Hematopoietic multipotent progenitor cell (in vitro differentiated cells): ENCODE measurements at regions not wholly inside any gene's neighbourhood (a gene's known extent, or its start where the extent isn't known, plus 50 kb on each side); places are given as distances from the start of the nearest gene placed in this dataset.

ENCODE experiments used
- DNase-seq, 3 donors: peaks; one replicate each; pipeline ENCODE4 v3.0.0-alpha.2; 2011 to 2015; ENCODE audit warnings: low read depth in 2 of 3, low spot score in 2 of 3

DNA sequence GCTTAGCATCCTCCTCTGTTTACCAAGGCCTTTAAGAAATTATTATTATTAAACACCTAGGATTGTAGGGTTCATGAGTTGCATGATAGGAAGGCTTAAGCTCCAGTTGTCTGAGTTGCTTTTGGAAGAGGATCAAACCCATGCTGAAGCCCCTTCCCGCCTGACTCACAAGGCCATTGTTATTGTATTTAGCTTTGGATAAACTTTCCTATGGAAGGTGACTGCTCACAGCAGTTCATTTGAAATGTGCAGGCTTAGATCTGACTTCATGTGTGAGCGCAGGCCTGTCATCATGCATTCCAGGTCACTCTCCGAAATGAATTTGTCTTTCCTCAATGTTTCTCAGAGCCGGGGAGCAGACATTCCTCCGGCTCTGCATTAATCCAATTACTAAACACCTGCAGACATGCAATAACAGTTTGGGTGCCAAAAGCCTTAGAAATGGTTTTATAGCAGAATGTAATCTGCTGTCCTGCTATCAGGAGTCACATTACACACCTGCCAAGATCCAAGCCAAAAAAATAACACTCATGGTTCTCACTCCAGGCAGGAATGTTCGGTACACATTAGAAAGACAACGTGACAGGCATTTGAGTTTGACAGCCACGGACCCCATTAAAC lies 119.9 kb downstream of the OSR1 start:
- DNase-seq = no peak

DNA sequence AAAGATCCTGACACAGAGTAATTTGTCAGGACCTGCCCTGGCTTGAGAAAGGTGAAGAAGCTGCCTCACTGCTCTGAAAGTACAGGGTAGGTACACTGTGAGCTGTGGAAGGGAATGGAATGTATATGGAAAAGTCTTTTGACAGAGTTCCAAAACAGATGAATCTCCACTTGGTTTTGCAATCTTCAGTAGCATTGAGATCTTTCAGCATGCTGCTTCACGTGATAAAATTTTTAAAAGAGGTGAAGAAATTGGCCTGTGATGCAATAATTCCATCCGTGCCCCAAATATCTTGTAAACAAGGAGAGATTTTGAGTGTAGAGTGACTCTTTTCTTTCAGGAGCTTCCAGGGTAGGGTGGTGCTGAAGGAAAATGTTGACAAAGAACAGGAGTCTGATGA lies 123.1 kb downstream of the OSR1 start:
- DNase-seq = no peak

DNA sequence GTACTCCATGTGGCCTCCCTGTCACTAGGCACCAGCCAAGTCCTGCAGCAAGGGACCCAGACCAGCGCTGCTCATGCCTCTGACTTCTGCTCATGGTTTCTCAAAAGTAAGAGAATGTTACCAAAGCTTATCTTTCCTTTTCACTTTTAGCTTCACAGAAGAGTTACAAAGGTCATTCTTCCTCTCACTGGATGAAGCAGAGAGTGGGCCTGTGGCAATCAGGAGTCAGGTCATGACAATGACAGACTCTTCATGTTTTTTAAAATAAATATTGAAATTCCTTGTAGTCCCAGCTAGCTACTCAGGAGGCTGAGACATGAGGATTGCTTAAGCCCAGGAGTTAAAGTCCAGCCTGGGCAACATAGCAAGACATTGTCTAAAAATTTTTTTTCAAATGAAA lies 126.1 kb downstream of the OSR1 start:
- DNase-seq = no peak

DNA sequence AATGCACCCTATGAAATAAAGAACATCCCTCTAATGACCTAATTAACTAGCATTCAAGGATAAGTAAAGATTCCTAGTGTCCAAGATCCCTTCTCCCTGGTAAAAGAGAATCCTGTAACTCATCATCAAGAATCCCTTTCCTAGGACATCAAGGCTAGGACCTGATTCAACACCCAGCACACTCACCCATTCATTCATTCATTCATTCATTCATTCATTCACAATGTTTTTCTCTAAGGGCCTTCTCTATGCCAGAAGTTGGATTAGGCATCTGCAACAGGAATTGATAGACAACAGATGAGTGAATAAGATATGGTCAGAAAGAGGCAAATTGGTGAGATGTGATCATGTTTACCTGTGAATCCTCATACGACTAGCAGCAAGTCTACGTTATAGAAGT lies 126.8 kb downstream of the OSR1 start:
- DNase-seq = no peak

DNA sequence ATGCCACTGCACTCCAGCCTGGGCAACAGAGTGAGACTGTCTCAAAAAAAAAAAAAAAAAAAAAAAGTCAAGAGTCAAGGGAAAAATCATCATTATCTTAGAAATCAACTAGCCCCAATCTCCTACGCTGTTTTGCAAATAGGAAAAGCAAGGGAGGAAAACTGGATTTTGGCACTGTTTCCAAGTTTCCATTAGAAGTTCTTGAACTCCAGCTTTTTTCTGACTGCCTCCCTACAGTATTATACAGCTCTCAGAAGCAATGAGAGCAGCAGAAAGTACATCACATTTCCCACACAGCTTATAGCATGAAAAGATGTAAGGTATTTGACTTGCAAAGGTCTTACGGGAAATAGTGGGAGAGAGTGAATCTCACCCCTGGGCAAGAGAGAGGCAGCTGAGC lies 127.8 kb downstream of the OSR1 start:
- no peak for DNase-seq

DNA sequence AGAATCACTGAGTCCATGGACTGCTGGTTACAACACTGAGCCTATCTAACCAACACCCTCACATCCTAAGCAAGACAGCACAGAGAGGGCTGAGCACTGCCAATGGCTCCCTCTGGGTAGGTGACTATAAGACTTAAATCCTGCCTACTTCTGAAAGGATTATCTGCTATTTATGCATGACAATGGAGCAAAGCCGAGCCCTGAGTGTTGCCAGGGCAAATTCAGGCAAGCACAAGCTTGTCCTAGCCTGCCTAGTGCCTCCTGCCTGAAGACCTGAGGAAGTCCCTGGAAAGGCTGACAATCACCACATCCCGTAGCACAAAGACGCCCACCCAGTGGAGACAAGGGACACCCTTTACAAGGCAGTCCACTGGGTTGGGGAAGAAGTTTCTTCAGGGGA lies 129.7 kb downstream of the OSR1 start:
- no peak for DNase-seq

DNA sequence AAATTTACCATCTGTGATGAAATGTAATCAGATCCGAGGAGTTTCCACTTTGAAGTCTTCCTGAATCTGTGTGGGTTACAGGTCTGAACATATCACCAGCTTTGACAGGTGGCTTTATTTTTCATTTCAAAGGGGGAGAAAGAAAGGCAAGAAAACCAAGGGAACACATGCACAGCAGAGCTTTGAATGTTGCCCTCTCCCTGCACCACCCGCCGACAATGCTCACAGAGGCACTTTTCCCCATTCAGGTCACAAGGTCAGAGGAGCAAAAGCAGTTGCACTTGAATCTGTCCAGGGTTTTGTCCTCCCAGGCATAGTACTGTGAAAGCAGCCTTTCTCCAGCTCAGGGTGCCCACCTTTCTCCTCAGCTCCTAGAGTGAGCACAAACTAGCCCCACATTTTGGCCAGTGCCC lies 130.2 kb downstream of the OSR1 start:
- no peak for DNase-seq

DNA sequence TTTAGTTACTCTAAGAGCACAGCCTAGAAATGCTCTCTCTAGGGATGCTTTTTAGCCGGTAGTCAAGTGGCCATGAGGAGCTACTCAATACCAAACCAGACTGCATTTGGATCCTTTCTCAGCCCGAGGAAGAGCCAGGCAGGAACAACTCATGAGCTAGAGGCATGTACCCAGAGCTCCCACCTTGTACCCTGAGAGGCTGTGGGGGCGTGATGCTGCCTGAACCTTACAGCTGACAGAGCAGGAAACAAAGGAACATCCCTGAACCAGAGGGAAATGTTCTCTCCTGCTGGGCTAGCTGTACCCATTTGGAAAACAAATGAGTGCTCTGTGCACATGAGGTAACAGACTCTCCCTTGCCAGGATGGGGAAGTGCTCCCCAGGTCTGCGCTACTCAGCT lies 131.6 kb downstream of the OSR1 start:
- no peak for DNase-seq

DNA sequence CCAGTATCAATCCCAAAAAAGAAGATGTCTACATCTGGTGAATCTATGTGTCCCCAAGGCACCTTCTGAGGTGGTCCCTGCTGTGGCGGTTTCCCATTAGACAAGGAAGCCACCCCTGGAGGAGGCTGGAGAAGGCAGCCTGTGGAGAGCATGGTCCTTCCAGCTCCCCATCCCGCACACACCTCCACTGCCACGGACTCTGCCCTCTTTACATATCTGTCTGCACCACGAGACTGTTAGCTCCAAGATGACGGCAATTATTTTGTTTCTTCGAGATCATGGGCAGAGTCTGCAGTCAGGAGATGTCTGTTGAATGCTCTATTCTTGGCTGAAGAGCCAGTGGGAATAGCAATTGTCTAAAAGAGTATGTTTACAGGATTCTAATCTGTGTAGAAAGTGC lies 132.0 kb downstream of the OSR1 start:
- no peak for DNase-seq

DNA sequence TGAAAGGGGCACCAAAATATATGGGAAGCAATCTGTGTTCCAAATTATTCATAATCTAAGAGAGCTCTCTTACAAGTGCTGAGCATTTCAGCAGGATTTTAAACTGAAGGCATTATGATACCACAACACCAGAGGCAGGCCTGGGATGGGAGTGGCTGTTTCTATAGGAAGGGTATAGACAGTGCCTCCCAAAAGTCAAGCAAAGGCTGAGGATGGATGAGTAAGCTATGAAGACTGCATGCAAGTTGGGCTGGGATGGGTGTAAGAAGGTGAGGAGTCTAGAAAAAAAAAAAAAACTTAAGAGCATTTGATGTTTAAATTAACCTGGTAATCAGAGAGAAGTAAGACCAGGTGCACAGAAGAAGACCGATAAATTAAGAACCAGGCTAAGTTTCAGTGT lies 132.5 kb downstream of the OSR1 start:
- DNase-seq = no peak

DNA sequence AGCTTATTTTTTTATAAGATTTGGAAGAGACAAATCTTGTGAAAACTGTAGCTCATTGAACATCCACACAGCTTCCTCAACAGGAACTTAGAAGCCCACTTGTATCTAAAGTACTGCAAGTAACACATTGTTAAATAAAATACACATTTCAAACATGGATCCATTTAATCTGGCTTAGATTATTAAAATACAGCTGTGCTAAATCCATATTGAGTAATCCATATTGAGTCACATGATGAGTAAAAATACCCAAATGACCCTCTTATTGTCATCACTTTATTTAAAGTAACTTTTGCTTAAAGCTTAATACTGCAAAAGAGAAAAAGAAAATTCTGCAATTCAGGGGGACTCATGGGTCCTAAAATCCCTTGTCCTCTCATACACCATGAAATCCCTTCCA lies 133.3 kb downstream of the OSR1 start:
- DNase-seq = no peak

DNA sequence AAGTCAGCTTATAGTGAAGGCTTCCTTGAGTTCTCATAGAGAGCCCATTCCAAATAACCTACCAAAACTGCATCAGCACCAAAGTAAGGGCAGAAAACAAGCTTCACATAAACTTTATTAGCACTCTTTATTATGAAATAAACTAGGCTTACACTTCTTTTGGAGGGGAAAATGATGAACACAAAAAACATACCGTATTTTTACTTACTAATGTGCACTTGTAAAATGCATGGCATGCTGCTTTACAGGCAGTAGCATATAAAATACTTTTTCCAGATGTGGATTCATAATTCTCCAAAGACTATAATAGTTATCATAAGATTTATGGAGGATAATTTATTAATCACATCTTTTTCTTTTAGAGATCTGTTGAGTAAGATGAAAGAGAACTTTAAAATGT lies 133.9 kb downstream of the OSR1 start:
- DNase-seq = no peak

DNA sequence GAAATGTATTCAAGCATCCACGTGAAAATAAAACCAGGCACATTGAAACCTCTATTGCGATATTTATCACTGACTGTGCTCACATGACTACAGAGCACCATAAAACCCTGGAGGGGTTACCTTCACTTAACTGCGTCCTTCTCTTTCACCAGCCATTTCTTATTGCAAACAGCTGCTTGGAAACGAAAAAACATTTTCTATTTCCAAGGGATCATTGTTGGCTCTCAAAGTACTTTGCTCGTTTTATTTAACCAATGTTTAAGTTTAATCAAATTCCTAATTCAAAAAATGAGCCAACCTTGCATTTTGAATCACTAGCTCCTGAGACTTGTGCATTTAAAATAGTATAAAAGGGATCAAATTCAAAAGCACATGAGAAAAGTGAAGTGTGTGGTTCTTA lies 134.4 kb downstream of the OSR1 start:
- no peak for DNase-seq

DNA sequence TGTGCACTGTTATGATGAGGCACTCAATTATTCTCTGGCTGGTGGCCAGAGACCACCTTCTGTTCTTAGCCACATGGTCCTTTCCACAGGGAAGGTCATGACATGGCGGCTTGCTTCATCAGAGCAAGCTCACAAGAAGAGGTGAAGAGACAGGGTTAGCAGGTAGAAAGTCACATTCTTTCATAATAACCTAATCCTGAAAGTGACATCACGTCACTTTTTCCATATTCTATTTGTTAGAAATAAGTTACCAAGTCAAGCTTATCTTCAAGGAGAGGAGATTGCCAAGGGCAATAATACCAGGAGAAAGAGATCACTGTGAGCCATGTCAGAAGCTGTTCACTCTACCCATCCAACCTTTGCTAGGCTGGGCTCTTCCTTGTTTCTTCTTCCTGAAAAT lies 139.4 kb downstream of the OSR1 start:
- DNase-seq = no peak

DNA sequence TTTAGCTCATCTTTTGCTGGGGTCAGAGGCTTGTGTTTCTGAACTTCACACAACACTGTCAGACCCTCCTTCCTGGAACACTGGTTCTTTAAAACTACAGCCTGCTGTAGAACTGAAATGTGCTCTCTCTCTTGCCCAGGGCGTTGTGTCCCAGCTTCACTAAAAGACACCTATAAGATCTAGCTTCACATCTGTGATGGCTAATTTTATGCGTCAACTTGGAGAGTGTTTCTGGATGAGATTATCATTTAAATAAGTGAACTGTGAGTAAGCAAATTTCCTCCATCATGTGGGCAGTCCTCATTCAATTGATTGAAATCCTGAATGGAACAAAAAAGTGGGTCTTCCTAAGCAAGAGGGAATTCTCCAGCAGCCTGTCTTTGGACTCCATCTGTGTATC lies 140.3 kb downstream of the OSR1 start:
- DNase-seq = no peak

DNA sequence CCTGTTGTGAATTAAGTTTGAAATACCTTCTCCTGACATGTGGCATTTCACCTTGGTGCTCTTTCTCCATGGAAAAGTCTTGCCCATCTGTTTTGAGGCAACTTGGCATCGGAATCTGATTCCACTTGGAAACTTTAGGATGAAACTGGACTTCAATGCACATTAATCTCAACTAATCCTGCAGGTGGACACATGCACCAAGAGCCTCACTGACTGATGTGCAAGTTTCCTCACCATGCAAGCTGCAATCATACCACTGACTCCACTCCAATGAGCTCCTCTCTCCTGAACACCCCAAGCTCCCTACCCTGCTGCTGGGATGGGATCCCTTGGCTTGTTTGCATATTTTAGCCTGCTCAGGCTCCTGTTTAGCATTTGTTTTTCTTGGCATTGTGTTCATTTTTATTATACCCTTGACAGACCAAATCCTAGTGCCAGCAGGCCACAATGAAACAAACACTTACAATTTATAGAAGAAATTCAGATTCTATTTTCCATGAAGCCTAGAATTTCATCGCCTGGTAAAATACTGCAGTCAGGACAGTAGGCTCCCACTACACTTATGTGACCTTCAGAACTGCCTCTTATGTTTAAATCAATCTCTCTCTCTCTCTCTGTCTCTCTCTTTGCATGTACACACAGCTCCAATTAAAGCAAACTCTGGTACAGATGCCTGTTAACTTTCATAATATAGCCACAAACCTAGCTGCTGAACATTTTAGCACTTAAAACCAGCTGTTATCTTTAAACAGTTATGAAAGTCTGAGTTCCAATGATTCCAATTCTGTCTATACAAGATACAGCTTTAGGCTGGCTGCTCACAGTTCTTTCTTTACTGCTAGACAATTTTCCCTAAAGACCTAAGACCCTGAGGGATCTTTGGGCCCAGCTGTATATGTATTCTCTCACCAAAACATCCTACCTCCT lies 141.5 kb downstream of the OSR1 start:
- DNase-seq = no peak

DNA sequence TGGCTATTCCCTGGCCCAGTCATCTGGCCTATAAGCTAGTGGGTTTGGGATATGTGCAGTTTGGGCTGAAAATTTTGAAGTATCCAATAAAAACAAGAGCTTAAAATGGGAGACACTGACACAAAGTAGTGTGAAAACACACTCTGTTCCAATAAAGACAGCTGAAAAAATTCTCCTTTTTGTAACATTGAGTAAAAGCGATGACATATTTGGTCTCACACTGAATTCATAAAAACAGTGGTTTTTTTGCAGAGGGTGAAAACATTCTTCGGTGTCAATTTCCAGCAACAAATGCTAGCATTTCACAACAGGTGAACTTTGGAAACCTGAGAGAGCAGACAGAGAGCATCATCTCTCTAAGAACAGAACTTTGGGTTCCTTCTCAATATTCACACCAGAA lies 142.2 kb downstream of the OSR1 start:
- DNase-seq = no peak

DNA sequence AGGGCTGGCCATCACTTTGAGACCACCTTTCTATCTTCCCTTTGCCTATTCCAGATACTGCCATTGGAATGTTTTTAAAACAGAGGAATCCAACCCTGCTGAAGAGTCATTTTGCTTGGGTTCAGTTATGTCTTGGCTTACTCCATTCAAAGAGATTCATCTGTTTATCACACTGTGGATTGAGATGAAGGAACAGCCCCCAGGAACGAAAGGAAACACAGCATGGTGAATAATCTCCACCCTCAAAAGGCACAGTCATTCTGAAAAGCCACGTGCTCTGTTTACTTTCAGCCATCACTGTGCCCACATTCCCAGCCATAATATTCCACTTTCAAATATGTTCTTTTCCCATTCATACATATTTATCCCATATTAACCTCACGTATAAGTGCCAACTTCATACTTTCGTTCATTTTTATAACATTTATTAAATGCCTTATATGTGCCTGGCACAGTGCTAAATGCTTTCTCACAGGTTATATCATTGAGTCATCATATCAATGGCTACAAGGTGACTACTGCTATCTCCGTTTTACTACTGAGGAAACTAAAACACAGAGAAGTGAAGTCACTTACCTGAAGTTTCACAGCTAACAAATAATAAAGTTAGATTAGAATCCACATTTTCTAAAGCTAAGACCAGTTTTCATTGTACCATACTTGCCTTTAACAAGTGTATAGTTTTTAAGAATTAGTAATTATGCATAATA lies 143.6 kb downstream of the OSR1 start:
- no peak for DNase-seq

DNA sequence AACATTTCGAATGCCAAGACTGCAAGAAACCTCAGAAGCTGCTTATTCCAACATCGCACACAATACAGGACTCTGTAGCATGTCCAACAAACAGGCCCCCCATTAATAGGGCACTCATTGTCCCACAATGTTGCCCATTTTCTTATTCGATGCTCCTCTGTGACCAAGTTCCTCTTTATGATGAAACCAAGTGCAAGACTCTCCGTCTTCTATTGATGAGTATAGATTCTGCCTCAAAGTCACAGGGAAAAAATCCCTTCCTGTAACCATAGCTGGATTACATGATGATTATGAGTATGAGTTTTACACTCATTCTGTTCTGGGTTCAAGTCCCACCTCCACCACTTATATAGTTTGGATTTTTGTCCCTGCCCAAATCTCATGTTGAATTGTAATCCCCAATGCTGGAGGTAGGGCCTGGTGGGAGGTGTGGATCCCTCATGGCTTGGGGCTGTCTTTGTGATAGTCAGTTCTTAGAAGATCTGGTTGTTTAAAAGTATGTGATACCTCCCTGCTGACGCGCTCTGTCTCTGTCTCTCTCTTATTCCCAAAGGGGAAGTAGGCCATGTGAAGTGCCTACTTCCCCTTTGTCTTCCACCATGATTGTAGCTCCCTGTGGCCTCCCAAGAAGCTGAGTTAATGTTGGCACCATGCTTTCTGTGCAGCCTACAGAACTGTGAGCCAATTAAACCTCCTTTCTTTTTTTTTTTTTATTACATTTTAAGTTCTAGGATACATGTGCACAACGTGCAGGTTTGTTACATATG lies 148.7 kb downstream of the OSR1 start:
- DNase-seq = no peak

DNA sequence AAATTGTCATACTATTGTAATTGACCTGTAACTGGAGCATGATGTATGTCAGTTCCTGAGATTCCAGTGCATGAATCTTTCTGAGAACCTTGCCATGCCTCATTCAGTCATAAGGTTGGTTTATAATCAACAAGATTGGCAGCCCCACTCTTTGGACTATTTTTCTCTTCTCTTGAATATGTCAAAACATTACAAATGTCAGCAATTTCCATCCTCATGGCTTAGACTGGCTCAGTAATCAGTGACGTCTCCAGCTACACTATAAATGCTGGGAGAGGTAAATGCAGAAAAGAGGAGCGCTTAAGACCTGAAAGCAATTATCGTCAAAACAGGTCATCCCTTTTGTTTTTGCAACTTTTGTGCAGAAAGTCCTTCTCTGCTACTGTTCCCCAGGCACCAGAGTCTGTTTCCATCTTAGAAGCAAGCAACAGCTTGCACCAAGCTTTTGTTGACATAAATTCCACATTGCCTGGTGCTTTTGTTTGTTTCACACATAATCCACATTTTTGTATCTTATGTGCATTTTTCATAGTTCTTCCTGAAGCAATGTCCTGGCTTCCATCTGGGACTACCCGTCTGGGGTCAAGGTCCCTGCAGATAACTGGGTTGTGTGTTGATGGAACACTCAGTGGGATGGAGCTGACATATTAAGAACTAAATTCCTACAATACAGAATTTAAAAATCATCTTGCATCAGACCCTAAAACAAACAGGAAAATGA lies 149.8 kb downstream of the OSR1 start:
- no peak for DNase-seq
